ENCODE measurements at regions not wholly inside any gene's neighbourhood (a gene's known extent, or its start where the extent isn't known, plus 50 kb on each side); places are given as distances from the start of the nearest gene placed in this dataset.
"Not testable (repeated sequence)": the region's sequence is repeated elsewhere in the genome, so short reads cannot be mapped to it uniquely, and the experiment has no call there.

DNA sequence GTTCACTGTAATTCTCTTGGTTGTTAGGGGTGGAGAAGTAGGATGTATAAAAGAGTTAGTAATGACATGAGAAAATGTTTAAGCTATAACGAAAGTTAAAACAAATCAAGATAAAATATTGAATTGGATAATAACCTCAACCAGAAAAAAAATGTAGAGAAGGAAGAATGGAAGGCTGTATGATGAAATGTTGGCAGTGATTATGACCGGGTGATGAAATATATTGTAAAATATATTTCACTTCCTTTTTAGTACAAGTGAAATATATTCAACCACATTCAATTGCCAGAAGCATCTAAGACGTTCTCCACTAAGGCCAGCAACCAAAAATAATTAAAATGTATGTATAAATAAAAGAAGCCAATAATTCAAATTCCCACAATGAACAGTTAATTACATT lies 309.3 kb upstream of the FGF13 start:
- DNase-seq, result no peak

DNA sequence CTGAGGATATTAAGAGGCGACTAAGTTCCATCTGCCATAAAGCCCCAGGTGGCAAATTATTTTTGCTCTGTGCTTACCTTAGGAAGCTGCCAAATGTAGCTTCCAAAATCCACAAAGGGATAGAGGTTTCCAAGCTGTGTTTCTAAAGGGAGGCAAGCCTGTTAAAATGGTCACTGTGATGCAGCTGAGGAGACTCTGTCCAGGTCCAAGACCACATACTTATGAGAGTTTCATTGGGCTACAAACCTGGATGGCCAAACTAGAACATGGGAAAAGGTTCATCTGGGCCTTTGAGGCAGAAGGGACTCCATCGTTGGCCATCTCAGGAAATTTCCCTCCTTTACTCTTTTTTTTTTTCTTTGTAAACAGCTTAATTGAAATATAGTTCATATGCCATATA lies 306.9 kb upstream of the FGF13 start:
- no peak for DNase-seq

DNA sequence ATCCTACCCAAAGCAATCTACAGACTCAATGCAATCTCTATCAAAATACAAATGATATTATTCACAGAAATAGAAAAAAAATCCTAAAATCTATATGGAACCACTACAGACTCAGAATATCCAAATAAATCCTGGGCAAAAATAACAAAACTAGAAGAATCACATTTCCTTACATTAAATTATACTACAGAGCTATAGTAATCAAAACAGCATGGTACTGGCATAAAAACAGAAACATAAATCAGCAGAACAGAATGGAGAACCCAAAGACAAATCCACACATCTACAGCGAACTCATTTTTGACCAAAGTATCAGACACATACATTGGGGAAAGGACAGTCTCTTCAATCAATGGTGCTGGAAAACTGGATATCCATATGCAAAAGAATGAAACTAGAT lies 304.1 kb upstream of the FGF13 start:
- DNase-seq, result no peak

DNA sequence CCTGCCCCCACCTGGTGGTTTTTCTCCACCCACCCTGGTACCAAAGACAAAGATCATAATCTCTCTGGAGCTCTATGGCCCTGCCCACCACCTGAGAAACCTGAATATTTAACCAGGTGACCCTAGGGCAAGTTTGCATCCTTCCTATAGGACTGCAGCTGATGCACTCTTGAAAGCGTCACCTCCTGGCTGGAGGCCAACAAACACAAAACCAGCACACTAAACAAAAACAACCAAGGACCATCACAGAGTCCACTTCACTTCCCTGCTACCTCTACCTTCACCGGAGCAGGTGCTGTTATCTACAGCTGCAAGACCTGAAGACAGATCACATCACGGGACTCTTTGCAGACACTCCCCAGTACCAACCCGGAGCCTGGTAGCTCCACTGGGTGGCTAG lies 296.7 kb upstream of the FGF13 start:
- DNase-seq, result peak; percentile 8

DNA sequence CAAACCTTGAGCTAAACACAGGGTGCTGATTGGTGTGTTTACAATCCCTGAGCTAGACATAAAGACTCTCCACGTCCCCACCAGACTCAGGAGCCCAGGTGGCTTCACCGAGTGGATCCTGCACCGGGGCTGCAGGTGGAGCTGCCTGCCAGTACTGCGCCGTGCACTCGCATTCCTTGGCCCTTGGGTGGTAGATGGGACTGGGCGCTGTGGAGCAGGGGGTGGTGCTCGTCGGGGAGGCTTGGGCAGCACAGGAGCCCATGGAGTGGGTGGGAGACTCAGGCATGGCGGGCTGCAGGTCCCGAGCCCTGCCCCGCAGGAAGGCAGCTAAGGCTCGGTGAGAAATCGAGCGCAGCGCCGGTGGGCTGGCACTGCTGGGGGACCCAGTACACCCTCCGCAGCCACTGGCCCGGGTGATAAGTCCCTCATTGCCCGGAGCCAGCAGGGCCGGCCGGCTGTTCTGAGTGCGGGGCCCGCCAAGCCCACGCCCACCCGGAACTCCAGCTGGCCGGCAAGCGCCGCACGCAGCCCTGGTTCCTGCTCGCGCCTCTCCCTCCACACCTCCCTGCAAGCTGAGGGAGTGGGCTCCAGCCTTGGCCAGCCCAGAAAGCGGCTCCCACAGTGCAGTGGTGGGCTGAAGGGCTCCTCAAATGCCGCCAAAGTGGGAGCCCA lies 292.5 kb upstream of the FGF13 start:
- not testable (repeated sequence) for DNase-seq

DNA sequence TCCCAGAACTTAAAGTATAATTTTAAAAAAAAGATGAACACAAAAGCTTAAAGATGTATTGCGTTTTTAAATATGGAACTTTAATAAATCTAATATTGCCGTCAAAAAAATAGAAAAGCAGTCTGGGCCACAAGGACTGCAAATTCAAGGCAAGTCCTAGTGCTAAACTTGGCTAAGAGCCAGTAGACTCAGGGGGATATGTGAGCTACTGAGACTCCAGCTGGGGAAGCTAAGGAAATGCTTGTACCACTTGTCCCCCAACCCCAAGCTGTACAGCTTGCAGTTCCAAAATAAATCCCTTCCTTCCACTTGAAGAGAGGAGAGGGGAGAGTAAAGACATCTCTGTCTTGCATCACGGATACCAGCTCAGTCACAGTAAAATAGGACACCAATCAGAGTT lies 290.8 kb upstream of the FGF13 start:
- DNase-seq, result no peak

DNA sequence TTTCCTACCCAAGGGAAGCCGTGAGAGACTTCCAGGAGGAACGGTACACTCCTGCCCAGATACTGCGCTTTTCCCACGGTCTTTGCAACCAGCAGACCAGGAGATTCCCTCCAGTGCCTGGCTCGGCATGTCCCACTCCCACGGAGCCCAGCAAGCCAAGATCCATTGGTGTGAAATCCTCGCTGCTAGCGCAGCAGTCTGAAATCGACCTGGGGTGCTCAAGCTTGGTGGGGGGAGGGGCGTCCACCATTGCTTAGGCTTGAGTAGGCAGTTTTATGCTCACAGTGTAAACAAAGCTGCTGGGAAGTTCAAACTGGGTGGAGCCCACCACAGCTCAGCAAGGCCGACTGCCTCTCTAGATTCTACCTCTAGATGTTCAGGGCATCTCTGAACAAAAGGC lies 284.8 kb upstream of the FGF13 start:
- DNase-seq, result no peak

DNA sequence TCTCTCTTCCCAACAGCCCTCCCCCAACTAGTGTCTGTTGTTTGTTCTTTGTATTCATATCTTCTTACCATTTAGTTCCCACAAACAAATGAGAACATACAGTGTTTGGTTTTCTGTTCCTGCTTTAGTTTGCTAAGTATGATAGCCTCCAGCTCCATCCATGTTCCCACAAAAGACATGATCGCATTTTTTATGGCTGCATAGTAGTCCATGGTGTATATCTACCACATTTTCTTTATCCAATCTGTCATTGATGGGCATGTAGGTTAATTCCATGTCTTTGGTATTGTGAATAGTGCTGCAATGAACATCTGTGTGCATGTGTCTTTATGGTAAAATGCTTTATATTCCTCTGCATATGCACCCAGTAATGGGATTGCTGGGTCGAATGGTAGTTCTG lies 283.9 kb upstream of the FGF13 start:
- DNase-seq, result no peak

DNA sequence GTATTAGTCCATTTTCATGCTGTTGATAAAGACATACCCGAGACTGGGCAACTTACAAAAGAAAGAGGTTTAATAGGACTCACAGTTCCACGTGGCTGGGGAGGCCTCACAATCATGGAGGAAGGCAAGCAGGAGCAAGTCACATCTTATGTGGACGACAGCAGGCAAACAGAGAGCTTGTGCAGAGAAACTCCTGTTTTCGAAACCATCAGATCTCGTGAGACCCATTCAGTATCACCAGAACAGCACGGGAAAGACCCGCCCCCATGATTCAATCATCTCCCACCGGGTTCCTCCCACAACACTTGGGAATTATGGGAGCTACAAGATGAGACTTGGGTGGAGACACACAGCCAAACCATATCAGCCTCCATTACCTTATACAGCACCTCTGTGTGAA lies 278.9 kb upstream of the FGF13 start:
- not testable (repeated sequence) for DNase-seq

DNA sequence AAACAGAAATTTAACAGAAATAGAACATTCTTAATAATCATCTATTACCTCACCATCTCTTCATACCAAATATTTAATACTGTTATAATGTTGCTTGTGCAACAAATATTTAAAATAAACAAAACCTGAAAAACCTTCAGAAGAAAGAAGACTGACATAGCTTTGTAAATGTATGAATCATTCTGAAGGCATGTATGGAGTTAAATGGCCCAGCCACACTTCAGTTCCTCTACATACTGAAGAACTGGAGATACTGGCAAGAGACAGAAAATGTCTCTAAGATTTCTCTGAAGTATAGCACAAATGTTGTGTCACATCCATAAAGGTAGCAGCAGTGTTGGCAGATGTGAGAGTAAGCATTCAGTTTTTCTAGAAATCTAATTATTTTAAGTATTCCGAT lies 275.3 kb upstream of the FGF13 start:
- DNase-seq, result no peak

DNA sequence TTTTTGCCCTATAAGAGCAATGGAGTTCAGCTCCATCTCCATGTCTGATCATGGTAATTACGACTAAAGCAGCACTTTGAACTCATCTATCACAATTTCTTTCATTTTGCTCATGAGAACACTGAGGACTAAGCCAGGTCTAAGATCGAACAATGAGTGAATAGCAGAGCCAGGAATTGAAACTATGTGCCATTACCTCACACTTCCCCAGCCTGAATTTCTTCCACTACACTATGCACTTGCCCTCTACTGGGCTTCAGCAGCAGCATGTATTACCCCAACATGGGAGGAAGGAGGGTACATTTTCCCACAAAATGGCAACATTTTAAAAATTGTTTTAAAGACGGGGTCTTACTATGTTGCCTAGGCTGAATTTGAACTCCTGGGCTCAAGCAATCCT lies 274.7 kb upstream of the FGF13 start:
- DNase-seq, result no peak

DNA sequence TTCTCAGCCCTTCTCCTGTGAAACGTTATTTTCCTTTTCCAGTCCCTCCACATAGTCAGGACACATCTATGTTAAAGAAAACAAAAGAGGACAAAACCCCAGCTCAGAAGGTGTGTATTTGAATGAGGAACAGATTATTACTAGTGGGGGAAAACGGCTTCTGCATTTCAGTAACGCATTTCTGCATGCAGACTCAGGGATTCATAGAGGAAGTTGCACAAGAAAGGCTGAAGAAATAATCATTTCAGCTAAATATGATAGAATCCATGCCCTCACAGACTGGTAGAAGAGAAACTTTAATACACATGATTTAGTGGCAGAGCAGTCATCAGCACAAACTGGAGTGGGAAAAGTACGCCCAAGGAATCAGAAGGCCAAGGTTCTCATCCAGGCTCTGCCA lies 270.8 kb upstream of the FGF13 start:
- no peak for DNase-seq

DNA sequence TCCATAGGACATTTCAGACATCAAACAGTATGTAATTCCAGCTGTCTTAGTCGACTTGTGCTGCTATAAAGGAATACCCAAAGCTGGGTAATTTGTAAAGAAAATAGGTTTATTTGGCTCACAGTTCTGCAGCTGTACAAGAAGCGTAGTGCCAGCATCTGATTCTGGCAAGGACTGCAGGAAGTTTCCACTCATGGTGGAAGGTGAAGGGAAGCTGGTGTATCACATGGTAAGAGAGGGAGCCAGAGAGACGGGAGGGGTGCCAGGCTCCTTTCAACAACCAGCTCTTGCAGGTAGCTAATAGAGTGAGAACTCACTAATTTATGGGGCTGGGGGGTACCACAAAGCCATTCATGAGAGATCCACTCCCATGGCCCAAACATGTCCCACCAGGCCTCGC lies 253.0 kb upstream of the FGF13 start:
- DNase-seq, result no peak

DNA sequence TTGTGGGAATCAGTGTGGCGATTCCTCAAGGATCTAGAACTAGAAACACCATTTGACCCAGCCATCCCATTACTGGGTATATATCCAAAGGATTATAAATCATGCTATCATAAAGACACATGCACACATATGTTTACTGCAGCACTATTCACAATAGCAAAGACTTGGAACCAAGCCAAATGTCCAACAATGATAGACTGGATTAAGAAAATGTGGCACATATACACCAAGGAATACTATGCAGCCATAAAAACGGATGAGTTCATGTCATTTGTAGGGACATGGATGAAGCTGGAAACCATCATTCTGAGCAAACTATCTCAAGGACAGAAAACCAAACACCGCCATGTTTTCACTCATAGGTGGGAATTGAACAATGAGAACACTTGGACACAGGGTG lies 250.9 kb upstream of the FGF13 start:
- not testable (repeated sequence) for DNase-seq

DNA sequence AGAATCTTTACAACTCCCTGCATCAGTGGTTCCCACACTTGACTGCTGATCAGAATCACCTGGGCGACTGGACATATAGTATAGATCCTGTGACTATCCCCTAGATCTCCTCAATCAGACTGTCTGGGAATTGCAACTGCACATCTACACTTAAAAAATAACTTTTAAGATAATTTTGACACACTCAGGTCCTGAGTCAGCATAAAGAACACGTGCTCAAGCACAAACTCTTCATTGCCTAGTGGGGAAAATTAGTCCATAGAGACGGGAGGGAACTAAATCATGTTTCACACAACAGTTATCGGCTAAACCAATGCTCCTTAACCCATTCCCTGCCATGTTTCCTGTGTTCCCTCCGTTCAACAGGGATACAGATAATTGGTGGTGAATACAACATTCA lies 243.5 kb upstream of the FGF13 start:
- DNase-seq, result no peak

DNA sequence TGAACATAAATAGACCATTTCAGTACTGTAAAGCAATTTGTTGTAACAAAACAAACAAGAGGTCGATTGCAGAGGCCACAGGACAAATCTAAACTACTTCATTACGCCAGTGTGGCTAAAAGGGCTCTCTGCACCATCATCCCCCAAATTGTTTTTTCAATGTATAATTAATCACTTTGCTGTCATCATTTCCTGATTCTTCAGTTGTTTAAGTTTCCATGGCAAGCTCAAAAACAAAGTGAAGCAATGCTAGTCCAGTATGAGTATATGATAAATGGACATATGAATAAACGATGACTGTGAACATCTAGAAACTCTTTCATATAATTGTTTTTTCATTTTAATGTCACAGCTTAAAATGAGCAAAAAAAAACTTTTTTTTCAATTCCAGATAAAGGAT lies 235.4 kb upstream of the FGF13 start:
- DNase-seq, result no peak

DNA sequence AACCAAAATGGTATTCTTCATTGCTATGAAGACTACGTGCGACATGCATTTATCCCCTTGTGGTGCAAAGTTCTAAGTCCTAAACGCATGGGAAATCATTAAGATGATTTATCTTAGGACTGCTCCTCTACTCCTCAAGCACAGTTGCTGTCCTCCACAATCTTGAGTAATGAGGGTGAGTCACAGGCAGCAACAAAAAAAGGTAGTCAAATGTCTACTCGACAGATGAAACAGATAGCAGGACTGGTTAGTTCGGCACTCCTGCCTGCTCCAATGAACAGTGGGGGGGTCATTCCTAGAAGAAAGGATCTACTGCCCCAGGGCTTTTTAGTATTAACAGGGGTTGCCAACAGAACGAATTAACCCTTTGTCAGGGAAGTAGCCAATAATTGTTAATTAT lies 233.7 kb upstream of the FGF13 start:
- DNase-seq, result no peak

DNA sequence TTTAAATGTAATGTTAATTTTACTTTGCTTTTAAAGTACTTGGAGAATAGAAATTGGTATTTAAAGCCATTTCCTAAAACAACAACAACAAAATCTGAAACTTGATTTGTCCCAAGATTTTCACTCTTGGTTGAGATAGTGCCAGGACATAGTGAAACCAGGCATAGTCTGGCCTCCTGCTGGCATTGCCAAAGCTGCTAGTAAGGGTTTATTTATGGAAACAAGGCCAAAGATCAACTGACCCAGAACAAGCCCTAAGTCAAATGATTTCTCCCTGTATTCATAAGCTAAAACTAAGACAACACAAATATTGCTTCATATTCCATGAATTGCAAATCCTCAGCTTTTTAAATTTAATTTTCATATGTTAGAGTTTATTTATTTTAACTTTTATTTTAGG lies 227.5 kb upstream of the FGF13 start:
- DNase-seq, result no peak

DNA sequence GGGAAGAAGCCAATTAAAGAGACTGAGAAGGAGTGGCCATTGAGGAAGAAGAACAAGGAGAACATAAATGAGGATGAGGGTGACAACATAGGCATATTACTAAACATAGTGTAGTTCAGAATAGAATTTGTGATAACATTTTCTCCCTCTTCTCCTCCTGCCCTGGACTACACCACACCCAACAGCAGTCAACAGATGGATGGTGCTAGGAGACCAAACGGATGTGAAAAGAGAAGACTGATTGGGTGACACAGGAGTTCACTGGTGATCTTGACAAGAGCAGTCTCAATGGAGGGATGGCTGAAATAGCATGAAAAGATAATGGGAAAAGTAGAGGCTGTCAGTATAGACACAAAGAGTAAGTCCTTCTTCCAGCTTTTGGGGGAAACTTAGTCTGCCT lies 226.5 kb upstream of the FGF13 start:
- DNase-seq, result no peak

DNA sequence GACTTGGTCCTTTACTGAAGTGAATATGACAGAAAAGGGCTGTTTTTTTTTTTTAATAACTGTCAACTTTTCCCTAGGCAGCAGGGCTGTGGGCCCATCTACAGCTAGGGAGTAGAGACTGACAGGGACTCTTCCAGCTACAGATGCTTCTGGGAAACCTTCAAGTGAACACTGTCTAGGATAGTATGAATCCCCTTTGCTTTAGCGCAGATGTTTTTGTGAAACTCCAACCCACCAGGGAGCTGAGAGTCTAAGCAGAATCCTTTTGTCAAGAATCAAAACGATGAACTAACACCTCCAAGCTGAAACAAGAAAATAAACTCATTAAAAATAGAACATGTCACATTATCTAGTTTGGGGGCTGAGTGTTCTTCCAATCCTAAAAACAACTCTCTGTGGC lies 219.7 kb upstream of the FGF13 start:
- no peak for DNase-seq

DNA sequence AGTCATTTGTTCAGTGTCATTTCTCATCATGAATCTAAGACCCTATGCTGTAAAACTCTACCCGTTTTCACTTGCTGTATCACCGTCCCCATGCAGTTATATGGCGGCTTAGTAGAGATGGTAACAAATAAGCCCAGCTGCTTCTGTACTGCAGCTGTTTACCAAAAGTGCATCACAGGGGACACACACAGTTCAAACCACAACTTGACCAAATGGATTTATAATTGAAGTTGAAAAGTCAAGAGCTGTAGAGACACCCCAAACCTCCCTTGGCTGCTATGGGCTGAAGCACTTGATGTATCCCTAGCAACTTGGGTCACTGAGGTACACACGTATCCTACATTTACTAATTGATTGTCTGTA lies 219.0 kb upstream of the FGF13 start:
- no peak for DNase-seq

DNA sequence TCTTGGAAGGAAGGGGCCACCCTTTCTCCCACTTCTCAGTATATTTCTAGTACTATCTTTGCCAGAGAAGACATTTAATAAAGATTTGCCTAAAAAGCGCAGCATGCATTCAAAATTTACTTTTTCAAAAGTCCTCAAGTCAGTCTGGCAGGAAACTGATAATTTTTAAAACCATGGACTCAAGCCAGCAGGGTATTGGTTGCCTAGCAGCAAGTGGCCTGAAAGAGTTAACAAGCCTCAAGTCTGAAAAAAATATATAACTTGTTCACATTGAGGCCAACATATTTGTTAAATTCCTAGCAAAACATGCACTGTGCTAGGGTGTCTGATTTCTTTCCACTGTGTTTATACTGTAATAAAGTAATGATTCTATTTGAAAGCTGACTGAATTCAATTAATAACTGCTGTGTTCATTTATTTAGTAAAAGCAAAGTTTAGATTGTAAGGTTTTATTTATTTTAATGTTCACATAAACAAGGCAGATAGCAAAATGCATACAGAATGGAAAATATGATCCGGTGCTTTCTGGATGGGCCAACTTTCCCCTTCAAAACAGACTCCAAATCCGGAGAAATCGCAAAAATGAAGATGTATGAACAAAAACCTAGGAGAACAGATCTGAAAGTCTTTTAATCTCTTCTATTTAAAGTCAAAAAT lies 218.5 kb upstream of the FGF13 start:
- DNase-seq, result no peak

DNA sequence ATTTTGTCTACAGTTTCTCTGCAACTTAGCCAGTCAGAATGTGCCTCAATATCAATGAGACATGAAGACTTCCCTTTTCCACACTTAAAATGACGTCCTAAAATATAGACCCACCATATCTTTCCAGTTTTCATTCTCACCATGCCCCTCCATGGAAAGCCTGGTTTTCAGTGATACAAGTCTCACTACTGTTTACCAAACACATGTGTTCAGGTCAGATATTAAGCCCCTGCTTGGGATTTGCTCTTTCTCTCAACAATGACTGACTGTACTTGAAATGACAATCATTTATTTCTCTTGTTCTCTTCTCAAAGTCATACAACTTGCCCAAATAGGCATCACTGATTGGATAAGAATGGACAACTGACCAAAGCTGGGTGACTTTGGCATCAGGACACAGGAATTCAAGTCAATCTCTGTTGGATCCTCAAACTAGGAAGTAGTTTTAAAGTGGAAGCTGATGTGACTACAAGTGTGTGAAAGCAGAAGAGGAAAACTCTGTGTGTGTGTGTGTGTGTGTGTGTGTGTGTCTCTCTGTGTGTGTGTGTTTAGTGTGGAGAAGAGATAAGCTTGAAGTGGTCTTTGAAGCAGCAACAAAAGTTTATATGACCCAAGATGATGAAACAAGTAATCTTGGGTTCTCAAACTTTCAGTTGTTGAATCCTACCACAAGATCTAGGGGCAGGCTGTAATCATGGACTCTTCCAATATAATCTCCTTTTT lies 217.4 kb upstream of the FGF13 start:
- no peak for DNase-seq

DNA sequence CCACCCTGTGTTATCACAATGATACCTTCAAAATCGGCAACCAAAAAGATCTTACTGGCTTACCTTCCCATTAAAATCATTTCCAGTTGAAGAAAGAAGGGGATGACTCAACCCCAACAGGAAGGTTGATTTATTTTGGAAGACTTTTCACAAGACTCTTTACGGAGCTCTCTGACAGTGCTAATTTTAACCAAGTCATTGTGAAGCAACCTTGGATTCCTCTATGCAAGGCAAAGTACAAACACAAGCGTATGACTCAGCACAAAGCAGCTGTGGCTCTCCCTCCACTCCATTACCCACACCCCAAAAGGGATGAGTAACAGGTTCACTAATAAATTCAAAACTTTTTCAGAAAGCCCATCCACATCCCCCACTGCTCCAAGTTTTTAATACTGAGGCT lies 213.8 kb upstream of the FGF13 start:
- no peak for DNase-seq

DNA sequence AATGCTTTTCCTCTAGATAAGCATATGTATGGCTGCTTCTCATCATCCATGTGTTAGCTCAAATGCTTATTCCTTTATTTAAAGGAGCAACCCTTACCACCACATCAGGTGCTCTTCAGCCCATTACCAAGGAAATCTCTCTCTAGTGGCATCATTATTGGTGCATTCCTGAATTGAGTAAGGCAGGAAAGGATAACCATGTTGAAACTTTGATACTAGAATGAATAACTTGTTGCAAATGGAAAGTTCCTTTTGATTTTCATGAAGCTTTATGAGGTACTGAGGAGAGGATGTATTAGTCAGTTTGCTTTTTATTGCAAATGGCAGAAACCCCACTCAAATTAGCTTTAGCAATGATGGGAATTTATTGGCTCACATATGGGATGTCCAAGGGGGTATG lies 212.3 kb upstream of the FGF13 start:
- no peak for DNase-seq
